ENCODE measurements at regions not wholly inside any gene's neighbourhood (a gene's known extent, or its start where the extent isn't known, plus 50 kb on each side); places are given as distances from the start of the nearest gene placed in this dataset.

DNA sequence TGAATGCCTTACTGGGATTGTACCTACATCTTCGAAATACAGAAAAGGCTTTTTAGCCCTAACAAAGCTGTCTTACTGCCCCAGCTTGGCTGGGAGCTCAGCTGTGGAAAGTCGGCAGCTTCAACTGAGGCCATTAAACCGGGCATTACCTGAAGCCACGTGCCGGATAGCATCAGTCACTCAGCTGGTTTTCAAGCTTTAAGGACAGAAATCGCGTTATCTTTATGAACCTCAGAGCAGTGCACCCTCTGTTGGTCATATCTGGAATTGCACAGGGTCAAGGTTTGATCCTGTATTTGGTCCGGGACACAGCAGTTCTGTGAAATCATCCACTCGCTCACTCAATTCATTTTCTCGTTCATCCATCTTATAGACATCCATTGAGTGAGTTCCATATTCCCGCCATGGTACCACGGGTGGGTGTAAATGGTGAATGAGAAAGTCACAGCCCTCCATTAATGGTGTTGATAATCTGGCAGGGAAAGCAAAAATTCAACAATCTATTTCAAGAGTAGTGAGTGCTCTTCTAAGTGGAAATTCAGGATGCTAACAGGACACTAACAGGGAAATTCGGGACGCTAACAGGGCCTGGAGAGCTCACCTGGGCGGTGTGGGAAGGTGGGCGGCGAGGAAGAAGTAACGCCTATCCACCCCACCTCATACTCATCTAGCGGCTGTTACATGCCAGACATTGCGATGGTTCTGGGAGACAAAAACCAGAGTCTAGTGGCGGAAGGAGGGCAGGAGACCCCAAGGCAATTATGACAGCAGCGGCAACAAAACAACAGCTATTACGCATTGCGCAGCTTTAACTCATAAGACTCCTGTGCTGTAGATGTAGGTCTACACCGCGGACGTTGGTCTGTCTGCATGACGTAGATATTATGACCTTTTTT is 60.6 kb upstream of the TCL1A start:
- TF ChIP-seq, protein P1, sequence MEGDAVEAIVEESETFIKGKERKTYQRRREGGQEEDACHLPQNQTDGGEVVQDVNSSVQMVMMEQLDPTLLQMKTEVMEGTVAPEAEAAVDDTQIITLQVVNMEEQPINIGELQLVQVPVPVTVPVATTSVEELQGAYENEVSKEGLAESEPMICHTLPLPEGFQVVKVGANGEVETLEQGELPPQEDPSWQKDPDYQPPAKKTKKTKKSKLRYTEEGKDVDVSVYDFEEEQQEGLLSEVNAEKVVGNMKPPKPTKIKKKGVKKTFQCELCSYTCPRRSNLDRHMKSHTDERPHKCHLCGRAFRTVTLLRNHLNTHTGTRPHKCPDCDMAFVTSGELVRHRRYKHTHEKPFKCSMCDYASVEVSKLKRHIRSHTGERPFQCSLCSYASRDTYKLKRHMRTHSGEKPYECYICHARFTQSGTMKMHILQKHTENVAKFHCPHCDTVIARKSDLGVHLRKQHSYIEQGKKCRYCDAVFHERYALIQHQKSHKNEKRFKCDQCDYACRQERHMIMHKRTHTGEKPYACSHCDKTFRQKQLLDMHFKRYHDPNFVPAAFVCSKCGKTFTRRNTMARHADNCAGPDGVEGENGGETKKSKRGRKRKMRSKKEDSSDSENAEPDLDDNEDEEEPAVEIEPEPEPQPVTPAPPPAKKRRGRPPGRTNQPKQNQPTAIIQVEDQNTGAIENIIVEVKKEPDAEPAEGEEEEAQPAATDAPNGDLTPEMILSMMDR (IDR thresholded peaks at IDR 0.05) = peak; percentile 66 to 88 (median 80)
- TF ChIP-seq POLR2A (IDR thresholded peaks at IDR 0.05) = no peak
